Calu3 (cell line): ENCODE measurements at regions not wholly inside any gene's neighbourhood (a gene's known extent, or its start where the extent isn't known, plus 50 kb on each side); places are given as distances from the start of the nearest gene placed in this dataset.

Experiments used
- BruUV-seq: library from RNA; stranded (reverse); fragments of 400-500 nt; replicated peaks from 2 replicates; lab custom pipeline; 2021; lab: Mats Ljungman, UMichigan
- CTCF ChIA-PET: fragments of 300-600 bp; sonication (Branson Sonifier 250); formaldehyde crosslinking; loops from one replicate; lab custom pipeline; 2022; ENCODE audit warnings: antibody characterized with exemption; lab: Charles Lee
- DNase-seq: peaks from one replicate; pipeline ENCODE4 v3.0.0; 2022
- H3K27ac Mint-ChIP-seq: one replicate; pipeline ENCODE4 v1.8.0; 2022; ENCODE audit warnings: mixed read lengths; ENCODE audit not compliant: unreplicated experiment
- H3K27me3 Mint-ChIP-seq: one replicate; pipeline ENCODE4 v1.8.0; 2022; ENCODE audit warnings: mixed read lengths; ENCODE audit not compliant: unreplicated experiment
- H3K36me3 Mint-ChIP-seq: one replicate; pipeline ENCODE4 v1.8.0; 2022; ENCODE audit warnings: mild to moderate bottlenecking, moderate library complexity, mixed read lengths; ENCODE audit not compliant: insufficient read depth, unreplicated experiment
- H3K4me1 Mint-ChIP-seq: one replicate; pipeline ENCODE4 v1.8.0; 2022; ENCODE audit warnings: mild to moderate bottlenecking, low read depth, mixed read lengths; ENCODE audit not compliant: unreplicated experiment
- H3K4me3 Mint-ChIP-seq: one replicate; pipeline ENCODE4 v1.8.0; 2022; ENCODE audit warnings: mild to moderate bottlenecking, low read depth, moderate library complexity, mixed read lengths; ENCODE audit not compliant: unreplicated experiment
- H3K9me3 Mint-ChIP-seq: one replicate; pipeline ENCODE4 v1.8.0; 2022; ENCODE audit warnings: low read depth, mixed read lengths; ENCODE audit not compliant: unreplicated experiment
- intact Hi-C: fragments of 100-400 bp; cut with micrococcal nuclease; formaldehyde crosslinking; loops from one replicate; pipeline ENCODE4 v1.10.0; 2022; ENCODE audit not compliant: unreplicated experiment
- TF ChIP-seq, protein P1 (sequence below): fragments of 200-600 bp; IDR thresholded peaks from one replicate; pipeline ENCODE4 v1.8.0; 2022; ENCODE audit warnings: antibody characterized with exemption; ENCODE audit not compliant: unreplicated experiment

DNA sequence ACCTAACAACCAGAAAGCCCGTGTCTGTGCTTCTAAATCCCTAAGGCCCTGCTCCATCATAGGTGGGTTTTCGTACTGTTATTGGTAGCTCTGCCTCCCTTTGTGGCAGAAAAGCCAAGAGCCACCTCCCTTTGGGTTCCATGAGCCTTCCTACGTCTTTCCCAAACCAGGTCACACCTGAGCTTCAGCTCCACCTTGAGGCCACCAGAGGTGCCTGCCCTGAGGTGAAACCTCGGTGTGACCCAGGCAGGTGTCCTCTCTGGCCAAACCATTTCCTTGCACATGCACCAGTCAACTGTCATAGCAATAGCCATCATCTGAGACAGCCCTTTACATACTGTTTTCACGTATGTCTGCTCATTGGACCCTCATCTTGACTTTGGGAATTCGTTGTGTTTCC lies 188.0 kb upstream of the RBPJ start:
- peaks cover 8% of the 10 kb centered on the region for H3K27me3 Mint-ChIP-seq
- H3K36me3 Mint-ChIP-seq, result no peaks in the 10 kb centered on the region
- TF ChIP-seq, protein P1, sequence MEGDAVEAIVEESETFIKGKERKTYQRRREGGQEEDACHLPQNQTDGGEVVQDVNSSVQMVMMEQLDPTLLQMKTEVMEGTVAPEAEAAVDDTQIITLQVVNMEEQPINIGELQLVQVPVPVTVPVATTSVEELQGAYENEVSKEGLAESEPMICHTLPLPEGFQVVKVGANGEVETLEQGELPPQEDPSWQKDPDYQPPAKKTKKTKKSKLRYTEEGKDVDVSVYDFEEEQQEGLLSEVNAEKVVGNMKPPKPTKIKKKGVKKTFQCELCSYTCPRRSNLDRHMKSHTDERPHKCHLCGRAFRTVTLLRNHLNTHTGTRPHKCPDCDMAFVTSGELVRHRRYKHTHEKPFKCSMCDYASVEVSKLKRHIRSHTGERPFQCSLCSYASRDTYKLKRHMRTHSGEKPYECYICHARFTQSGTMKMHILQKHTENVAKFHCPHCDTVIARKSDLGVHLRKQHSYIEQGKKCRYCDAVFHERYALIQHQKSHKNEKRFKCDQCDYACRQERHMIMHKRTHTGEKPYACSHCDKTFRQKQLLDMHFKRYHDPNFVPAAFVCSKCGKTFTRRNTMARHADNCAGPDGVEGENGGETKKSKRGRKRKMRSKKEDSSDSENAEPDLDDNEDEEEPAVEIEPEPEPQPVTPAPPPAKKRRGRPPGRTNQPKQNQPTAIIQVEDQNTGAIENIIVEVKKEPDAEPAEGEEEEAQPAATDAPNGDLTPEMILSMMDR, result no peak
- H3K4me1 Mint-ChIP-seq, result peaks cover 3% of the 10 kb centered on the region
- intact Hi-C loops, result no loop called here
- CTCF ChIA-PET, result no interaction called here
- no peak for DNase-seq
- H3K27ac Mint-ChIP-seq, result no peak overlapping the region
- H3K4me3 Mint-ChIP-seq, result no peak overlapping the region
- no peaks in the 10 kb centered on the region for H3K9me3 Mint-ChIP-seq
- no TSS peak for BruUV-seq

DNA sequence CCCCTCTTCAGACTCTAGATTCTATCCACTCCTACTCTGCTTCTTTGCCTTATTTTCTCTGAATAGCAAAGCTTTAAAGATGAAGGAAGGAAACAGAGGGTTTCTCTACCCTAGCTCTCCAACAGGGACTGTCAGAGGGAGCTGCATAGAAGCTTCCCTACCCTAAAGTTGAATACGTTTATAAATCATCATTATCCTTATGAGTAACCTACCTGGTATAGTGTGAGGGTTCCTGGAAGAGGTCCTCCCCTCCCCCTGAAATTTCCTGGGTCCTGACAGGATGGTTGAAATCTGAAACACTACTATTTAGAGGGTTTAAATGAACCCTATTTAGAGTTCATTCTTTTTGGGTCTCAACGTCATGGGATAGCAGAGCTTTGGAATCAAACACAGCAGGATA lies 187.0 kb upstream of the RBPJ start:
- no peak overlapping the region for H3K4me3 Mint-ChIP-seq
- no peak for DNase-seq
- TF ChIP-seq, protein P1, result no peak
- CTCF ChIA-PET, result no interaction called here
- BruUV-seq, result no TSS peak
- no peaks in the 10 kb centered on the region for H3K36me3 Mint-ChIP-seq
- H3K4me1 Mint-ChIP-seq, result no peaks in the 10 kb centered on the region
- intact Hi-C loops, result no loop called here
- H3K27me3 Mint-ChIP-seq, result peaks cover 8% of the 10 kb centered on the region
- H3K9me3 Mint-ChIP-seq, result no peaks in the 10 kb centered on the region
- H3K27ac Mint-ChIP-seq, result no peak overlapping the region

DNA sequence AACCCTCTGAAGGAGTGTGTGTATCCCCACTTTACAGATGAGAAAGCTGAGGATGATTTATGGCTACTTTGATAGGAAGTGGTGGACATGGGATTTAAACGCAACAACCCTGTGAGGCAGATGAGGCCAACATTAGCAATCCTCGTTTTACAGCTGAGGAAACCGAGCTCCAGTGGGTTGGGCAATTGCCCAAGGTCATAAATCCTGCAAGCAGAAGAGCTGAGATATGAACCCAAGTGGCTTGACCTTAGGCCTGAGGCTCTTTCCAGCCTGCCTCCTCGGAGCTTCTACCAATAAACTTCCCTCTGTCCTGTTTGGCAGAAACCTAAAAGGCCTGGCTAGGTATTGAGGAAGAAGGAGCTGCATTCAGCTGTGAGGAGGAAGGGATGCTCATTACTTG lies 185.5 kb upstream of the RBPJ start:
- intact Hi-C loops, result no loop called here
- TF ChIP-seq, protein P1, result no peak
- CTCF ChIA-PET, result no interaction called here

DNA sequence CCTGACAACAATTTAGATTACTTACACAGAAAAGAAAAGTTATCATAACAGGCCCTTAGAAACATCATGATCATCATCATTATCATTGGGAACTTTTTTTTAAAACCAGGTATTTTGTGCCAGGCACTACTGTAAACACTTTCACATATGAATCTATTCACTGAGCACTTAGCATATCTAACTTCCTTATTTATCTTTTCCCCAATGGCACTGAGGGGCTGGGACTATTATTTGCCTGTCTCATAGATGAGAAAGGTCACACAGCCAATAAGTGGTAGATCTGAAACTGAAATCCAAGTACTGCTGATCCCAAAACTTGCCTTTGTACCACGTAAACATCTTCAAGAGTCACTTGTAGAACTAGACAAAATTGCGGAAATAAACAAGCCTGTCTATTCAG lies 184.2 kb upstream of the RBPJ start:
- no peaks in the 10 kb centered on the region for H3K9me3 Mint-ChIP-seq
- no peak for DNase-seq
- no peaks in the 10 kb centered on the region for H3K36me3 Mint-ChIP-seq
- no peaks in the 10 kb centered on the region for H3K4me1 Mint-ChIP-seq
- BruUV-seq, result no TSS peak
- H3K27ac Mint-ChIP-seq, result no peak overlapping the region
- H3K27me3 Mint-ChIP-seq, result peaks cover 8% of the 10 kb centered on the region
- CTCF ChIA-PET, result no interaction called here
- intact Hi-C loops, result no loop called here
- TF ChIP-seq, protein P1, result no peak
- no peak overlapping the region for H3K4me3 Mint-ChIP-seq

More for the DNA sequence above, 185.5 kb upstream of the RBPJ start:
- no peaks in the 10 kb centered on the region for H3K36me3 Mint-ChIP-seq
- H3K27ac Mint-ChIP-seq, result no peak overlapping the region
- no peak overlapping the region for H3K4me3 Mint-ChIP-seq
- H3K4me1 Mint-ChIP-seq, result no peaks in the 10 kb centered on the region
- H3K27me3 Mint-ChIP-seq, result peaks cover 8% of the 10 kb centered on the region
- H3K9me3 Mint-ChIP-seq, result no peaks in the 10 kb centered on the region
- no peak for DNase-seq
- BruUV-seq, result no TSS peak
